Muscle of leg (tissue), 3 donors: ENCODE measurements at regions not wholly inside any gene's neighbourhood (a gene's known extent, or its start where the extent isn't known, plus 50 kb on each side); places are given as distances from the start of the nearest gene placed in this dataset.
A peak's percentile ranks its signal among the peaks of the same experiment; 100 is the strongest.

ENCODE experiments used
- DNase-seq: peaks from one replicate; pipeline ENCODE4 v3.0.0; 2013
- H3K27ac ChIP-seq: one replicate; pipeline ENCODE4 v1.5.1; 2013; ENCODE audit warnings: mild to moderate bottlenecking, low read length, control low read depth
- H3K27me3 ChIP-seq: one replicate; pipeline ENCODE4 v1.6.1; 2013; ENCODE audit warnings: low read length; ENCODE audit not compliant: control insufficient read depth, insufficient read depth
- H3K36me3 ChIP-seq: one replicate; pipeline ENCODE4 v1.6.1; 2013; ENCODE audit warnings: low read length; ENCODE audit not compliant: control insufficient read depth, insufficient read depth
- H3K4me1 ChIP-seq: one replicate; pipeline ENCODE4 v1.6.1; 2013; ENCODE audit warnings: low read length; ENCODE audit not compliant: control insufficient read depth, insufficient read depth
- H3K4me3 ChIP-seq: one replicate; pipeline ENCODE4 v1.5.1; 2013; ENCODE audit warnings: low read length, control low read depth
- H3K9me3 ChIP-seq: replicated peaks from 2 replicates; pipeline ENCODE4 v1.6.1; 2013; ENCODE audit warnings: low read depth, low read length; ENCODE audit not compliant: control insufficient read depth
- WGBS: methylation state at CpG from one replicate; pipeline ENCODE4 v1.1.5; 2013; ENCODE audit warnings: missing lambda C conversion rate; ENCODE audit not compliant: insufficient coverage; 5-methylcytosine and 5-hydroxymethylcytosine counted together

- H3K27me3 ChIP-seq = no peaks in the 10 kb centered on the region
- no peak for DNase-seq
- H3K36me3 ChIP-seq = peaks cover 3% of the 10 kb centered on the region
- peaks cover 40% of the 10 kb centered on the region for H3K4me1 ChIP-seq
- WGBS = 72% methylated on average over 4 of the region's 10 CpGs
- H3K9me3 ChIP-seq = no peaks in the 10 kb centered on the region
- H3K27ac ChIP-seq = peak overlapping the region; percentile 96
- no peak overlapping the region for H3K4me3 ChIP-seq
Observed at GRCh38 chr9:110114086-110114858, 93.7 kb downstream of the C9orf152 start.

GRCh38 chr9:110114859-110115201, 93.1 kb downstream of the C9orf152 start:
- peak; percentile 93 for DNase-seq
- Histone ChIP-seq H3K4me1 (peaks cover 37% of the 10 kb centered on the region), H3K27me3 (no peaks in the 10 kb centered on the region), H3K36me3 (peaks cover 3% of the 10 kb centered on the region), H3K27ac (peak overlapping the region; percentile 96), H3K9me3 (no peaks in the 10 kb centered on the region), H3K4me3 (no peak overlapping the region)
- WGBS = 20% methylated on average over 2 of the region's 7 CpGs

- peak; percentile 92 for DNase-seq
- no peaks in the 10 kb centered on the region for H3K9me3 ChIP-seq
- peaks cover 34% of the 10 kb centered on the region for H3K4me1 ChIP-seq
- WGBS = 14% methylated on average over 4 of the region's 7 CpGs
- H3K27me3 ChIP-seq = no peaks in the 10 kb centered on the region
- peak overlapping the region; percentile 96 for H3K27ac ChIP-seq
- H3K36me3 ChIP-seq = peaks cover 3% of the 10 kb centered on the region
- no peak overlapping the region for H3K4me3 ChIP-seq
Observed at GRCh38 chr9:110115341-110115820, 92.6 kb downstream of the C9orf152 start.

GRCh38 chr9:110115826-110116542, 92.0 kb downstream of the C9orf152 start:
- H3K9me3 ChIP-seq = no peaks in the 10 kb centered on the region
- peaks cover 34% of the 10 kb centered on the region for H3K4me1 ChIP-seq
- H3K27me3 ChIP-seq = no peaks in the 10 kb centered on the region
- WGBS = 80% methylated on average over 1 of the region's 14 CpGs
- H3K36me3 ChIP-seq = peaks cover 3% of the 10 kb centered on the region
- DNase-seq = peak; percentile 73
- H3K27ac ChIP-seq = peak overlapping the region; percentile 96
- no peak overlapping the region for H3K4me3 ChIP-seq

GRCh38 chr9:110116543-110116885, 91.4 kb downstream of the C9orf152 start:
- Histone ChIP-seq H3K36me3 (peaks cover 5% of the 10 kb centered on the region), H3K4me1 (peaks cover 34% of the 10 kb centered on the region), H3K9me3 (no peaks in the 10 kb centered on the region), H3K27me3 (no peaks in the 10 kb centered on the region), H3K4me3 (no peak overlapping the region), H3K27ac (peak overlapping the region; percentile 96)
- DNase-seq = peak; percentile 97
- WGBS = 20% methylated on average over 1 of the region's 3 CpGs

- Histone ChIP-seq H3K27me3 (no peaks in the 10 kb centered on the region), H3K36me3 (peaks cover 3% of the 10 kb centered on the region), H3K4me3 (no peak overlapping the region), H3K9me3 (no peaks in the 10 kb centered on the region), H3K4me1 (peaks cover 38% of the 10 kb centered on the region), H3K27ac (no peak overlapping the region)
- no peak for DNase-seq
- WGBS = 100% methylated on average over 1 of the region's 3 CpGs
Observed at GRCh38 chr9:110121170-110121569, 86.8 kb downstream of the C9orf152 start.

- no CpG with 5 or more reads among the region's 5 CpGs for WGBS
- no peaks in the 10 kb centered on the region for H3K9me3 ChIP-seq
- H3K27ac ChIP-seq = peak overlapping the region; percentile 23
- no peaks in the 10 kb centered on the region for H3K27me3 ChIP-seq
- H3K4me3 ChIP-seq = no peak overlapping the region
- H3K4me1 ChIP-seq = peaks cover 49% of the 10 kb centered on the region
- no peak for DNase-seq
- H3K36me3 ChIP-seq = peaks cover 3% of the 10 kb centered on the region
Observed at GRCh38 chr9:110123341-110124095, 84.4 kb downstream of the C9orf152 start.

- no peaks in the 10 kb centered on the region for H3K27me3 ChIP-seq
- peak overlapping the region; percentile 95 for H3K27ac ChIP-seq
- H3K36me3 ChIP-seq = peaks cover 3% of the 10 kb centered on the region
- 75% methylated on average over 4 of the region's 4 CpGs for WGBS
- no peak overlapping the region for H3K4me3 ChIP-seq
- DNase-seq = no peak
- no peaks in the 10 kb centered on the region for H3K9me3 ChIP-seq
- H3K4me1 ChIP-seq = peaks cover 56% of the 10 kb centered on the region
Observed at GRCh38 chr9:110124439-110124838, 83.5 kb downstream of the C9orf152 start.

- WGBS = 18% methylated on average over 6 of the region's 16 CpGs
Observed at GRCh38 chr9:110125207-110125751, 82.7 kb downstream of the C9orf152 start.

More at GRCh38 chr9:110125207-110125751, 82.7 kb downstream of the C9orf152 start:
- peak; percentile 97 for DNase-seq
- Histone ChIP-seq H3K27me3 (no peaks in the 10 kb centered on the region), H3K4me3 (peak overlapping the region; percentile 19), H3K36me3 (peaks cover 3% of the 10 kb centered on the region), H3K9me3 (no peaks in the 10 kb centered on the region), H3K4me1 (peaks cover 61% of the 10 kb centered on the region), H3K27ac (peak overlapping the region; percentile 95)
